Endodermal cell (in vitro differentiated cells): ENCODE measurements at regions not wholly inside any gene's neighbourhood (a gene's known extent, or its start where the extent isn't known, plus 50 kb on each side); places are given as distances from the start of the nearest gene placed in this dataset.

Experiments used
- DNase-seq: peaks from one replicate; pipeline ENCODE4 v3.0.0-alpha.2; 2017
- H3K27ac ChIP-seq: 2 replicates; pipeline ENCODE4 v1.5.1; 2013; ENCODE audit warnings: mild to moderate bottlenecking, low read depth, low read length, moderate library complexity
- H3K27me3 ChIP-seq: 2 replicates; pipeline ENCODE4 v1.6.1; 2013; ENCODE audit warnings: mild to moderate bottlenecking, low read length, moderate library complexity; ENCODE audit not compliant: insufficient read depth, control insufficient read depth, poor library complexity, severe bottlenecking
- H3K36me3 ChIP-seq: 2 replicates; pipeline ENCODE4 v1.7.0; 2013; ENCODE audit warnings: mild to moderate bottlenecking, low read length, moderate library complexity; ENCODE audit not compliant: control insufficient read depth, insufficient read depth
- H3K4me1 ChIP-seq: one replicate; pipeline ENCODE4 v1.7.0; 2013; ENCODE audit warnings: low read length; ENCODE audit not compliant: control insufficient read depth, insufficient read depth
- H3K4me3 ChIP-seq: 2 replicates; pipeline ENCODE4 v1.5.1; 2013; ENCODE audit warnings: mild to moderate bottlenecking, low read length, moderate library complexity
- H3K9ac ChIP-seq: 2 replicates; pipeline ENCODE4 v1.6.1; 2013; ENCODE audit warnings: mild to moderate bottlenecking, low read length, moderate library complexity; ENCODE audit not compliant: poor library complexity, severe bottlenecking; ENCODE audit errors: extremely low read depth
- H3K9me3 ChIP-seq: 2 replicates; pipeline ENCODE4 v1.6.1; 2013; ENCODE audit warnings: mild to moderate bottlenecking, low read length, moderate library complexity; ENCODE audit not compliant: control insufficient read depth
- H3K27ac Mint-ChIP-seq: 2 replicates; pipeline ENCODE4 v1.8.0; 2020; ENCODE audit warnings: mixed read lengths
- H3K27me3 Mint-ChIP-seq: 2 replicates; pipeline ENCODE4 v1.8.0; 2021; ENCODE audit warnings: mild to moderate bottlenecking, mixed read lengths; ENCODE audit not compliant: insufficient read depth
- H3K36me3 Mint-ChIP-seq: 2 replicates; pipeline ENCODE4 v1.8.0; 2020; ENCODE audit warnings: low read depth, mixed read lengths
- H3K4me1 Mint-ChIP-seq: 2 replicates; pipeline ENCODE4 v1.8.0; 2020; ENCODE audit warnings: mixed read lengths
- H3K4me3 Mint-ChIP-seq: 2 replicates; pipeline ENCODE4 v1.8.0; 2020; ENCODE audit warnings: mild to moderate bottlenecking, moderate library complexity, mixed read lengths
- H3K9me3 Mint-ChIP-seq: 2 replicates; pipeline ENCODE4 v1.8.0; 2020; ENCODE audit warnings: mild to moderate bottlenecking, mixed read lengths
- WGBS, 2 experiments: methylation state at CpG; one replicate each; pipeline versions ENCODE4 v1.1.5 to v1.1.7; 2013; ENCODE audit warnings: missing lambda C conversion rate in 2 of 2, mixed read lengths in 1 of 2; ENCODE audit not compliant: insufficient coverage in 1 of 2, insufficient read length in 1 of 2; 5-methylcytosine and 5-hydroxymethylcytosine counted together
- TF ChIP-seq, protein P1 (sequence below): fragments of 200-600 bp; sonication (generic); conservative IDR thresholded peaks from 2 replicates; pipeline ENCODE4 v1.5.0; 2021; ENCODE audit warnings: antibody characterized with exemption, mild to moderate bottlenecking

DNA sequence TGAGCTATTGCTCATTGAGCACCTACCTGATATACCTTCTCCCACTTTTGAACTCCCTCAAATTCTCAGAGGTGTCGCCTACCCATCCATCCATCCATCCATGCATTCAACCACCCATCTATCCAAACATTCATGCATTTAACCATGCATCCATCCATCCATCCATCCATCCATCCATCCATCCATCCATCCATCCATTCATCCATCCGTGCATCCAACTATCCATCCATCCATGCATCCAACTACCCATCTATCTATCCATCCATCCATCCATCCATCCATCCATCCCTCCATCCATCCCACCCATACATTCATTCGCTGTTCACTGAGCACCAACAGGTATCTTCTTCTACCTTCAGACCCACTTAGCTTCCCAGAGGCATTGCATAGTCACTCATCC is 342.8 kb downstream of the CTTN start:
- no peak overlapping the region for H3K27ac Mint-ChIP-seq
- H3K4me1 Mint-ChIP-seq, result peaks cover 28% of the 10 kb centered on the region
- H3K9me3 ChIP-seq, result no peaks in the 10 kb centered on the region

GRCh38 chr11:70742553-70743291 is 344.4 kb downstream of the CTTN start:
- no peak overlapping the region for H3K27ac ChIP-seq
- no peaks in the 10 kb centered on the region for H3K9me3 Mint-ChIP-seq
- H3K9ac ChIP-seq, result no peak overlapping the region
- peak overlapping the region; percentile 84 for H3K27ac Mint-ChIP-seq
- no peaks in the 10 kb centered on the region for H3K36me3 Mint-ChIP-seq
- no peaks in the 10 kb centered on the region for H3K27me3 ChIP-seq
- peaks cover 5% of the 10 kb centered on the region for H3K4me1 ChIP-seq
- H3K36me3 ChIP-seq, result no peaks in the 10 kb centered on the region
- 38 to 41% methylated on average over 16 to 27 of the region's 27 CpGs for WGBS, 2 experiments
- H3K4me3 Mint-ChIP-seq, result peak overlapping the region; percentile 29
- H3K9me3 ChIP-seq, result no peaks in the 10 kb centered on the region
- H3K4me1 Mint-ChIP-seq, result peaks cover 28% of the 10 kb centered on the region
- peak; percentile 95 for DNase-seq
- TF ChIP-seq, protein P1, sequence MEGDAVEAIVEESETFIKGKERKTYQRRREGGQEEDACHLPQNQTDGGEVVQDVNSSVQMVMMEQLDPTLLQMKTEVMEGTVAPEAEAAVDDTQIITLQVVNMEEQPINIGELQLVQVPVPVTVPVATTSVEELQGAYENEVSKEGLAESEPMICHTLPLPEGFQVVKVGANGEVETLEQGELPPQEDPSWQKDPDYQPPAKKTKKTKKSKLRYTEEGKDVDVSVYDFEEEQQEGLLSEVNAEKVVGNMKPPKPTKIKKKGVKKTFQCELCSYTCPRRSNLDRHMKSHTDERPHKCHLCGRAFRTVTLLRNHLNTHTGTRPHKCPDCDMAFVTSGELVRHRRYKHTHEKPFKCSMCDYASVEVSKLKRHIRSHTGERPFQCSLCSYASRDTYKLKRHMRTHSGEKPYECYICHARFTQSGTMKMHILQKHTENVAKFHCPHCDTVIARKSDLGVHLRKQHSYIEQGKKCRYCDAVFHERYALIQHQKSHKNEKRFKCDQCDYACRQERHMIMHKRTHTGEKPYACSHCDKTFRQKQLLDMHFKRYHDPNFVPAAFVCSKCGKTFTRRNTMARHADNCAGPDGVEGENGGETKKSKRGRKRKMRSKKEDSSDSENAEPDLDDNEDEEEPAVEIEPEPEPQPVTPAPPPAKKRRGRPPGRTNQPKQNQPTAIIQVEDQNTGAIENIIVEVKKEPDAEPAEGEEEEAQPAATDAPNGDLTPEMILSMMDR, result no peak
- H3K27me3 Mint-ChIP-seq, result no peaks in the 10 kb centered on the region
- H3K4me3 ChIP-seq, result peak overlapping the region; percentile 66

More for the DNA sequence above, 342.8 kb downstream of the CTTN start:
- no peak overlapping the region for H3K4me3 Mint-ChIP-seq
- H3K36me3 Mint-ChIP-seq, result no peaks in the 10 kb centered on the region
- Histone ChIP-seq H3K9ac (no peak overlapping the region), H3K4me3 (no peak overlapping the region), H3K27ac (no peak overlapping the region), H3K4me1 (peaks cover 5% of the 10 kb centered on the region), H3K36me3 (no peaks in the 10 kb centered on the region), H3K27me3 (no peaks in the 10 kb centered on the region)
- no peaks in the 10 kb centered on the region for H3K27me3 Mint-ChIP-seq
- TF ChIP-seq, protein P1, result no peak
- no peak for DNase-seq
- WGBS, 2 experiments, result 88 to 94% methylated on average over 3 of the region's 3 CpGs
- no peaks in the 10 kb centered on the region for H3K9me3 Mint-ChIP-seq

DNA sequence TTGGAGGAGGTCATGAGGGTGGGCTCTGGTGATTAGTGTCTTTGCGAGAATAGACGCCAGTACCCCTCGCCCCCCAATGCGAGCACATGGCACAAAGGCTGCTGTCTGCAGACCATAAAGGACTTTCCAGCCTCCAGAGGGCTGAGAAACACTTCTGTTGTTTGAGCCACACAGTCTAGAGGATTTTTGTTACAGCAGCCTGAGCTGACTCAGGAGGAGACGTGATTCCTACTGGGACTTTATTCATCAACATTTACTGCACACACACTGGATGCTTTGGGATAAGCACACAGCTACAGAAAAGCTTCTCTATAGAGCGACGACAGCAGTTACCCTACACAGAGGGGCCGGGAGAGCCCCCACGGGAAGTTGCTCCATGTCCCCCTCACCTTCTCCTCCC is 345.0 kb downstream of the CTTN start:
- H3K9me3 ChIP-seq, result no peaks in the 10 kb centered on the region
- H3K27me3 ChIP-seq, result no peaks in the 10 kb centered on the region
- Mint-ChIP-seq H3K36me3 (no peaks in the 10 kb centered on the region), H3K9me3 (no peaks in the 10 kb centered on the region), H3K4me1 (peaks cover 28% of the 10 kb centered on the region), H3K27me3 (no peaks in the 10 kb centered on the region), H3K4me3 (no peak overlapping the region), H3K27ac (no peak overlapping the region)
- DNase-seq, result no peak
- H3K27ac ChIP-seq, result no peak overlapping the region
- 90 to 91% methylated on average over 6 to 9 of the region's 9 CpGs for WGBS, 2 experiments
- H3K4me1 ChIP-seq, result peaks cover 5% of the 10 kb centered on the region
- no peak overlapping the region for H3K9ac ChIP-seq
- no peaks in the 10 kb centered on the region for H3K36me3 ChIP-seq
- H3K4me3 ChIP-seq, result no peak overlapping the region
- TF ChIP-seq, protein P1, result no peak
